ENCODE measurements at regions not wholly inside any gene's neighbourhood (a gene's known extent, or its start where the extent isn't known, plus 50 kb on each side); places are given as distances from the start of the nearest gene placed in this dataset.

GRCh38 chr7:130881091-130881798, 147.2 kb upstream of the KLF14 start:
- dilution Hi-C loops (cut with MboI; ENCODE audit: extremely low pct_ligation_motif_present, low sequenced_read_pairs): no loop called here
- H3K27ac ChIP-seq (ENCODE audit: insufficient read depth, low read depth, low read length): no peak overlapping the region

GRCh38 chr7:130881799-130882141, 147.8 kb upstream of the KLF14 start:
- peaks cover 7% of the 10 kb centered on the region for H4K20me1 ChIP-seq (replicated peaks; ENCODE audit: control insufficient read depth, extremely low read depth, insufficient read depth, low read length)
- POLR2A ChIA-PET: no interaction called here

More at GRCh38 chr7:130881091-130881798, 147.2 kb upstream of the KLF14 start:
- H3K36me3 ChIP-seq (ENCODE audit: control insufficient read depth in 2 of 2, extremely low read depth in 1 of 2, insufficient read depth in 2 of 2, low read length in 2 of 2): peaks cover 19 to 60% of the 10 kb centered on the region in 2 experiments
- H3K4me1 ChIP-seq (ENCODE audit: control insufficient read depth, extremely low read depth, insufficient read depth, low read length): peaks cover 36% of the 10 kb centered on the region
- H3K4me3 ChIP-seq (replicated peaks in 1 of 3; ENCODE audit: insufficient read depth in 1 of 3, low read depth in 1 of 3, low read length in 3 of 3): no peak overlapping the region
- POLR2A ChIA-PET: no interaction called here
- intact Hi-C loops (cut with micrococcal nuclease): no loop called here
- peak; percentile 48 for TF ChIP-seq POLR2A (IDR thresholded peaks at IDR 0.05; ENCODE audit: low read depth, low read length)
- no peak for TF ChIP-seq MYC (IDR thresholded peaks at IDR 0.05; ENCODE audit: low read depth, low read length)
- no peak overlapping the region for H3K4me2 ChIP-seq (ENCODE audit: insufficient read depth, low read length)
- H3K9ac ChIP-seq (replicated peaks; ENCODE audit: extremely low read depth, insufficient read depth, low read length): no peak overlapping the region
- H3K9me3 ChIP-seq (replicated peaks; ENCODE audit: control insufficient read depth, insufficient read depth, low read length): no peaks in the 10 kb centered on the region
- FAIRE-seq: no peak
- H3K9me1 ChIP-seq (replicated peaks; ENCODE audit: control insufficient read depth, extremely low read depth, insufficient read depth, low read length): no peaks in the 10 kb centered on the region
- no TSS peak for BruUV-seq (replicated peaks)
- no peak overlapping the region for H2AFZ ChIP-seq (ENCODE audit: low read depth, low read length)
- CTCF ChIA-PET: interaction anchor here (1.4 to 2.3 kb wide), 2 partner anchors 15 to 159 kb away, joined by 5 to 9 read pairs; no protein-coding TSS in a partner anchor
- peaks cover 7% of the 10 kb centered on the region for H4K20me1 ChIP-seq (replicated peaks; ENCODE audit: control insufficient read depth, extremely low read depth, insufficient read depth, low read length)
- no peak for DNase-seq (ENCODE audit: low read depth, low spot score)
- H3K27me3 ChIP-seq (ENCODE audit: control insufficient read depth in 2 of 2, insufficient read depth in 2 of 2, low read length in 2 of 2): no peaks in the 10 kb centered on the region
- H3K79me2 ChIP-seq (ENCODE audit: control insufficient read depth, insufficient read depth, low read length): peaks cover 97% of the 10 kb centered on the region

More at GRCh38 chr7:130881799-130882141, 147.8 kb upstream of the KLF14 start:
- CTCF ChIA-PET: interaction anchor here (0.6 to 2.3 kb wide), 3 partner anchors 15 to 818 kb away, joined by 5 to 9 read pairs (median 7); no protein-coding TSS in a partner anchor
- H3K27ac ChIP-seq (ENCODE audit: insufficient read depth, low read depth, low read length): peak overlapping the region; percentile 25
- intact Hi-C loops (cut with micrococcal nuclease) (no loop called here), dilution Hi-C loops (cut with MboI; ENCODE audit: extremely low pct_ligation_motif_present, low sequenced_read_pairs) (no loop called here)
- peaks cover 19 to 60% of the 10 kb centered on the region in 2 experiments for H3K36me3 ChIP-seq (ENCODE audit: control insufficient read depth in 2 of 2, extremely low read depth in 1 of 2, insufficient read depth in 2 of 2, low read length in 2 of 2)
- no peak overlapping the region for H3K4me3 ChIP-seq (replicated peaks in 1 of 3; ENCODE audit: insufficient read depth in 1 of 3, low read depth in 1 of 3, low read length in 3 of 3)
- H3K9me1 ChIP-seq (replicated peaks; ENCODE audit: control insufficient read depth, extremely low read depth, insufficient read depth, low read length): no peaks in the 10 kb centered on the region
- TF ChIP-seq POLR2A (IDR thresholded peaks at IDR 0.05; ENCODE audit: low read depth, low read length): no peak
- TF ChIP-seq GATA2 (IDR thresholded peaks at IDR 0.05; ENCODE audit: insufficient read depth, insufficient read length, low read depth, low read length): no peak
- no peak for TF ChIP-seq FOS (IDR thresholded peaks at IDR 0.05; ENCODE audit: borderline replicate concordance, insufficient read depth, low read length)
- TF ChIP-seq MYC (IDR thresholded peaks at IDR 0.05; ENCODE audit: low read depth, low read length): no peak
- no peaks in the 10 kb centered on the region for H3K27me3 ChIP-seq (ENCODE audit: control insufficient read depth in 2 of 2, insufficient read depth in 2 of 2, low read length in 2 of 2)
- H3K9ac ChIP-seq (replicated peaks; ENCODE audit: extremely low read depth, insufficient read depth, low read length): no peak overlapping the region
- no peak overlapping the region for H2AFZ ChIP-seq (ENCODE audit: low read depth, low read length)
- no TSS peak for BruUV-seq (replicated peaks)
- peaks cover 97% of the 10 kb centered on the region for H3K79me2 ChIP-seq (ENCODE audit: control insufficient read depth, insufficient read depth, low read length)
- H3K4me1 ChIP-seq (ENCODE audit: control insufficient read depth, extremely low read depth, insufficient read depth, low read length): peaks cover 42% of the 10 kb centered on the region
- DNase-seq (ENCODE audit: low read depth, low spot score) (no peak), FAIRE-seq (no peak)
- H3K9me3 ChIP-seq (replicated peaks; ENCODE audit: control insufficient read depth, insufficient read depth, low read length): no peaks in the 10 kb centered on the region
- no peak overlapping the region for H3K4me2 ChIP-seq (ENCODE audit: insufficient read depth, low read length)
